Amniotic epithelial cell (primary cell): ENCODE measurements at regions not wholly inside any gene's neighbourhood (a gene's known extent, or its start where the extent isn't known, plus 50 kb on each side); places are given as distances from the start of the nearest gene placed in this dataset.
"Not testable (repeated sequence)": the region's sequence is repeated elsewhere in the genome, so short reads cannot be mapped to it uniquely, and the experiment has no call there.

Experiments
- DNase-seq: peaks from one replicate; pipeline ENCODE4 v3.0.0-alpha.2; 2010; ENCODE audit warnings: low read depth

DNA sequence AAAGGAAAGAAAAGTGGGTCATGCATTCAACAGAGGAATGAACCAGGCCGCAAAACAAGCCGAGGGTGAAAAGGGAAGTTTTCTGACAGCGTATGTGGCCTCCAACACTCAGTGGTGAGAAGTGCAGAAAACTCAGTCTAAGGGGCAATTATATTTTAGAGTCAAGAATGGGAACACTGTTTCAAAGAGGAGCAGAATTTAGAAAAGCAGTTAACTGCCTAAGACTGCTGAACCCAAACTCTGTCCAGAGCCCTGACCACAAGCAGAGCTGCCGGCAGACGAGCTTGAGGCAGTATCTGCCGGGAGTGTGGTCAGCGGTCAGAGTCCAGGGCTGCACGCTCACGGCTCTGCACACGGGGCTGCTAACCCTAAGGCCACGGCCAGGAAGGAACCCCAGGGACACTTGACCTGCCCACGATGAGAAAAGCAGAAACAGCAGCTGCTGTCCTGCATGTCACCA, 347.0 kb upstream of the ID2 start:
- DNase-seq: no peak

- no peak for DNase-seq
Measured at GRCh38 chr2:8335801-8336200, 346.1 kb upstream of the ID2 start.

DNA sequence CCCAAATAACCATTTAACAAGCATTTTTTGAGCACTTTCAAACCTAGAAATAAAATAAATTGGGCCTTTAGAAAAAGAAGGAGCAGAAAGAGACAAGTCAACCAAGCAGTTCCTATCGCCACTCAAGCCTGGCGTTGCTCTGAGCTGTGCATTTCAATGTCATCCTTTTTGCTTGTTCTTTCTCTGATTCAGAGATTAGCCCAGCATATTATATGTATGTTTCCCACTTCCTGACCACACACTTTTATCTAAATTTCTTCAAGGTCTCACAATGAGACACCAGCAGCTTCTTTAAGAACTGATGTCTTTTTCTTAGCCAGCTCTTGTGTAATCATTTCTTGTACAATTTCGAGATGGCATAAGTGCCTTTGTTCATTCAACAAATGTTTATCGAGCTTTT, 344.5 kb upstream of the ID2 start:
- peak; percentile 63 for DNase-seq

- DNase-seq: no peak
Measured at GRCh38 chr2:8342407-8342806, 339.4 kb upstream of the ID2 start.

DNA sequence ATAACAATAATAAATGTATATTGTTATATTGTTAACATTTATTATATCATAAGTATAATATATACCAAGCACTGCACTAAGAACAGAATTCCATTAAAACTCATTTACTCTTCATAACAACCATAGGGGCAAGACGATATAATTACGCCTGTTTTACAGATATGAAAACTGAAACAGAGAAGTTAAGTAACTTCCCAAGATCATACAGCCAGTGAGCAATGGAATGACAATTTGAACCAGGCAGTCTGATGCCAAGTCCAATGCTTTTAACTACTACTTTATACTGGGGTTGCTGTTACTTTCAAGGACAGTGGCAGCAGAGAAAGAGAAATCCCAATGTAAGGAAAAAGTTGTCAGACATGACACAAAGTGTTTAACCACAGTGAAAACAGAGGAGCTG, 338.8 kb upstream of the ID2 start:
- DNase-seq: no peak

DNA sequence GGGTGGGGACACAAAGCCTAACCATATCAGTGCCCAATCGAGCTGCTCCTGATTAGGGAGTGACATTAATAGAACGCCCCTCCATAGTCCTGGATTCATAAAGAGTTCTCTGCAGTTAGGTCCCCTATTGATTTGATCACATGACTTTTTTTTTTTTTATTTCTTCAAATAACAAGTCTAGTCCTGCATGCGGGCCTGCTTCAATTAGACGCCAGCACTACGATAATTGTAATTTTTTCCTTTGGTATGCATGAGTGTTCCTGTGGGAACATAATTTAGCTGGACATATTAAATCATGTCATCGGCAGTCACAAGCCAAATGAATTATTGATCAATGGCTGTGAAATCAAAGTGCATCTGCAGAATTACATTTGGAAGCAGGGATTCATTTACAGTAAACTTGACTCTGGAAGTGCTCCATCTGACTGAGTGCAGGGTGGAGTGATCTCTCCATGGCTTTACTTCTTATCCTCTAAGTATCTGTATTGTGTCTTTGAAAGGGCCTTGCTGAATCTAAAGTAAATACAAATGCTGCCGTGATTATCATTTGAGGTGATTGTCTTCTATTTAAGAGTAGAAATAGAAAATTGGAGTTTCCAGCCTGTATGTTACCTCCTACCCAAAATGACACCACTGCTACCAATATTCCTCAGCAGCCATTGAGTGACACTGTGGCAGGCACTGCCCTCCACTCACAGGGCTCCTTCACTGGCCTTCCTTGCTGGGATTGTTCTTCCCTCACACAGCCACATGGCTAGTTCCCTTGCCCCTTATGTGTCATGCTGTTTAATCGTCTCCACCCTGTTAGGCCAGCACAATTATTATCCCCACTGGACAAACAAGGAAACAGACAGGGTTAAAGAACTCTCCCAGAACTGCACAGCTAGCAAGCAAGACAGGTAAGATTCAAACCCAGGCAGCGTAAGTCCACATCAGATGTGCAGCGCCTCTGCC, 337.4 kb upstream of the ID2 start:
- DNase-seq: no peak

- DNase-seq: no peak
Measured at GRCh38 chr2:8345200-8345599, 336.7 kb upstream of the ID2 start.

DNA sequence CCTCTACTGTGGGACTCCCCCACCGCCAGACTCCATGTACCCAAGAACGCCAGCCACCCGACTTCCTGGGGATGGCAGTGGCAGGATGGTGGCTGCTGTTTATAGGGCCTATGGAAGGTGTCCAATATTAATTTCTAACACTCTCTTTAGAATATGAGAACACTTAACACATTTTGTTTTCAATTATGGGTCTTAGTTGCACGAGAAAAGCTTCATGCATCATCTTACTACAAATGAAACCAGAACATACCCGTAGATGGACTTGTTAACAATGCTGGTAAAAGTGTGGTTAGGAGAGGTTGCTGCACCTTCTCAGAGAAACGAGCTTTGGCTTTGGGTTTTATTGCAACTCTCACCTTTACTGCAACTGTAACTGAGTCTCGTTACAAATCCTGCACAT, 335.6 kb upstream of the ID2 start:
- no peak for DNase-seq

DNA sequence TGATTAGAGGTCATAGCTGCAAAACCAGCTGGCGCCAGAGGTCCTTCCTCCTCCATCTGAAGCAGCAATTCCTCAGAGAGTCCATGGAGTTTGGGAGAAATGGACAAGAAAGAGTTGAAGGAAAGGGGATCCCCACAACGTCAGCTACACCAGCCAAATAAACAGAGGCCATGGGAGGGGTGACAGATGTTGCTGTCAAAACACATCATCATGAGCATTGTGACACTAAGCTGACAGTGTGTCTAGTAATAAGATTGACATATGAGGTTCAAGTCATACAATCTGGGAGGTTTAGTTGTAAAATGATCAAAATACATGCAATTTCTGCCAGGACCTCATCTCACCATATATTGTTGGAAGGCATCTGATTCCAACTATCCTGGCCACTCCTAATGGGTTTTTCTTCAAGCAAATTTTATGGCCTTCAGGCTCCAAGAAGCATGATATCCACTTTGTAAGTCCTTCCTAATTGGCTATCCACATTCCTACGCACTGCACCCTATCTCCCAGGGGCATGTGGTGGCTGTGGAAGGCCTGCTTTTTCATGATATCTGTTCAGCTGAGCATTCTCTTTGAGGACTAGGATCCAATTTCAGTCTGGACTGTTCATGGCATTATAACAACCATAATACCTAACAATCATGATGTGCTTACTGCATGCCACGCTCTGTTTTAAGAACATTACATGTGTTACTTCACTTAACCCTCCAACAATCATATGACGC, 335.0 kb upstream of the ID2 start:
- no peak for DNase-seq

GRCh38 chr2:8348911-8349310, 332.9 kb upstream of the ID2 start:
- DNase-seq: not testable (repeated sequence)

GRCh38 chr2:8352296-8352695, 329.6 kb upstream of the ID2 start:
- peak; percentile 48 for DNase-seq

DNA sequence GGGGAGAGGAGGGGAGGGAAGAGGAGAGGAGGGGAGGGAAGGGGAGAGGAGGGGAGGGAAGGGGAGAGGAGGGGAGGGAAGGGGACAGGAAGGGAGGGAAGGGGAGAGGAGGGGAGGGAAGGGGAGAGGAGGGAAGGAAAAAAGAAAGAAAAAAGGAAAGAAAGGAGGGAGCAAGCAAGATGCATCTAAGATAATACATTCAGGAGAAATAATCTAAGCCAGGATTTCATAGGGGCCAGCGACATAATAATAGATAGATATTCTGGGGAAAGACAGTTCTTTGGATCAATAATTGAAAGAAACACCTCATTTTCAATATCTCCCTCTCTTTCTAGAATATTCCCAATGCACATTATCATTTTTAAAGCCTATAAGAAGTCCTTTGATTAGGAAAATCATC, 328.9 kb upstream of the ID2 start:
- no peak for DNase-seq

DNA sequence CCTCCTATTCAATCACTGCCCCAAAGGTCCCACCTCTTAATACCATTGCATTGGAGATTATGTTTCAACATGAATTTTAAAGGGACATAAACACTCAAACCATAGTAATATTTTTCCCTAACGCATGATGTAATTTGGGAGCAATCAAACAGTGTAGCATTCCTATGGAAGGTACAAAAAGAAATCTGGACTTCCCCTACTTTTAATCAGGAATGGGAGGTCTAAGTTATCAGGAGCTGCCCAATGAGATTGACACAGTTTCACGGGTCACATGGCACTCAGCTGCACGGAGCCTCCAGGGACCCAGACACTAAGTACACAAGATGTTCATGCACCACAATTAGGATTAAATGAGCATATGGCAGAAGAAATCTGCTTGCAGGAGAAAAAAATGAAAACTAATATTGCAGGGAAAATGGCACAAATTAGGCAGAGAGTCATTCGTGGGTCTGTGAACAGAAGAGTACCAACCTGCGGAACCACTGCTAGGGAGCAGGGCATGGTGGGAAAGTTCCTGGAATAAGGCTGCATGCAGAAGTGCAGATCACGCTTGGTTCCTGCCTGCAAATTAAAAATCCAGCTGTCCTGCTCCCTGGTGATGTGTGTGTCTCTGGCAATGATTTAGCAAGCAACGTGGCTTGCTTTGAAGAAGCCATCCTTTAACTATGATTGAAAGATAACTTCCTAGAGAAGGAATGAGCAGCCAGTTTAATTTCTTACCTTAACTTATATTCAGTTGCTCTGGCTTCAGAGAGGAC, 326.6 kb upstream of the ID2 start:
- DNase-seq: no peak

GRCh38 chr2:8357738-8358518, 323.9 kb upstream of the ID2 start:
- DNase-seq: no peak

- no peak for DNase-seq
Measured at GRCh38 chr2:8361930-8362329, 319.9 kb upstream of the ID2 start.

DNA sequence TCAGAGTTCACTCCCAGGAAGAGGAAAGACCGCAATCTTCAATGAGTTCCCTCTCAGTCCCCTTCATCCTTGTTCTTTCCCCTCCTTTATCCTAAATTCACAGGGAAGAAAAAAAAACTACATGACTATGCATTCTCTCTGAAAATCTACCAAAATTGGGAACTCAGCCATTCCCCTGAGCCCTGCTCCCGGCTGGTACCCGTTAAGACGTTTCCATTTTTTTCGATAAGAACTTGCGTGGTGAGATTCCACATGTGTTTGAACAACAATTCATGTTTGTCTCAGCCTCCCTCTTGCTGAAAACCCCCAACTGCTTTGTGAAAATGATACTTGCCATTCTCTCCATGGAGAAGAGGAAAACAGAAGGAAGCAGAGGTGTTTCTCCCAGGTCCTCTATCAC, 318.7 kb upstream of the ID2 start:
- no peak for DNase-seq

GRCh38 chr2:8364668-8365067, 317.2 kb upstream of the ID2 start:
- no peak for DNase-seq

- DNase-seq: no peak
Measured at GRCh38 chr2:8365331-8365910, 316.4 kb upstream of the ID2 start.

GRCh38 chr2:8367833-8368232, 314.0 kb upstream of the ID2 start:
- DNase-seq: no peak

GRCh38 chr2:8368463-8368862, 313.4 kb upstream of the ID2 start:
- no peak for DNase-seq

GRCh38 chr2:8369522-8369921, 312.3 kb upstream of the ID2 start:
- DNase-seq: no peak
